Trophoblast cell (in vitro differentiated cells and primary cell): ENCODE measurements at regions not wholly inside any gene's neighbourhood (a gene's known extent, or its start where the extent isn't known, plus 50 kb on each side); places are given as distances from the start of the nearest gene placed in this dataset.

Source experiments
- DNase-seq, 2 donors: peaks; one replicate each; pipeline ENCODE4 v3.0.0-alpha.2; 2016
- H2AFZ ChIP-seq: 2 replicates; pipeline ENCODE4 v1.6.1; 2013; ENCODE audit warnings: low read length, moderate library complexity, mild to moderate bottlenecking; ENCODE audit not compliant: insufficient read depth, poor library complexity
- H2AK5ac ChIP-seq: 2 replicates; pipeline ENCODE4 v1.6.1; 2013; ENCODE audit warnings: mild to moderate bottlenecking, low read length
- H2BK120ac ChIP-seq: 2 replicates; pipeline ENCODE4 v1.6.1; 2013; ENCODE audit warnings: low read length, mild to moderate bottlenecking, moderate library complexity; ENCODE audit not compliant: insufficient read depth, poor library complexity
- H2BK12ac ChIP-seq: 2 replicates; pipeline ENCODE4 v1.6.1; 2013; ENCODE audit warnings: mild to moderate bottlenecking, low read length, moderate library complexity
- H2BK5ac ChIP-seq: 2 replicates; pipeline ENCODE4 v1.6.1; 2013; ENCODE audit warnings: low read length, low read depth, moderate library complexity, mild to moderate bottlenecking; ENCODE audit not compliant: poor library complexity
- H3K14ac ChIP-seq: 2 replicates; pipeline ENCODE4 v1.6.1; 2013; ENCODE audit warnings: mild to moderate bottlenecking, low read length
- H3K18ac ChIP-seq: 2 replicates; pipeline ENCODE4 v1.6.1; 2013; ENCODE audit warnings: mild to moderate bottlenecking, low read length
- H3K23ac ChIP-seq: 2 replicates; pipeline ENCODE4 v1.6.1; 2013; ENCODE audit warnings: low read length
- H3K27ac ChIP-seq: 2 replicates; pipeline ENCODE4 v1.5.1; 2013; ENCODE audit warnings: low read depth, mild to moderate bottlenecking, inconsistent platforms, low read length, moderate library complexity
- H3K27me3 ChIP-seq: 2 replicates; pipeline ENCODE4 v1.6.1; 2013; ENCODE audit warnings: inconsistent platforms, mild to moderate bottlenecking, low read length, moderate library complexity; ENCODE audit not compliant: insufficient read depth
- H3K36me3 ChIP-seq, 2 experiments: 1 replicate in 1 of 2; 2 replicates in 1 of 2; pipeline ENCODE4 v1.6.1; 2013; ENCODE audit warnings: low read length in 2 of 2, mild to moderate bottlenecking in 2 of 2, moderate library complexity in 1 of 2; ENCODE audit not compliant: insufficient read depth in 2 of 2, control insufficient read depth in 1 of 2
- H3K4ac ChIP-seq: 2 replicates; pipeline ENCODE4 v1.6.1; 2013; ENCODE audit warnings: low read depth, mild to moderate bottlenecking, low read length, moderate library complexity
- H3K4me1 ChIP-seq, 2 experiments: 1 replicate in 1 of 2; 2 replicates in 1 of 2; pipeline ENCODE4 v1.6.1; 2013; ENCODE audit warnings: low read length in 2 of 2, mild to moderate bottlenecking in 2 of 2, moderate library complexity in 1 of 2; ENCODE audit not compliant: insufficient read depth in 2 of 2, control insufficient read depth in 1 of 2
- H3K4me2 ChIP-seq: 2 replicates; pipeline ENCODE4 v1.6.1; 2013; ENCODE audit warnings: inconsistent platforms, mild to moderate bottlenecking, low read length, moderate library complexity
- H3K4me3 ChIP-seq: 2 replicates; pipeline ENCODE4 v1.5.1; 2013; ENCODE audit warnings: mild to moderate bottlenecking, low read depth, low read length, inconsistent platforms
- H3K79me1 ChIP-seq: one replicate; pipeline ENCODE4 v1.6.1; 2013; ENCODE audit warnings: low read length
- H3K79me2 ChIP-seq: 2 replicates; pipeline ENCODE4 v1.6.1; 2013; ENCODE audit warnings: low read length, mild to moderate bottlenecking; ENCODE audit not compliant: control insufficient read depth, insufficient read depth, poor library complexity
- H3K9ac ChIP-seq: 2 replicates; pipeline ENCODE4 v1.6.1; 2013; ENCODE audit warnings: mild to moderate bottlenecking, low read length
- H3K9me3 ChIP-seq: 2 replicates; pipeline ENCODE4 v1.6.1; 2013; ENCODE audit warnings: low read depth, mild to moderate bottlenecking, control low read depth, inconsistent platforms, low read length; ENCODE audit not compliant: insufficient read depth
- H4K12ac ChIP-seq: 2 replicates; pipeline ENCODE4 v1.6.1; 2013; ENCODE audit warnings: low read depth, mild to moderate bottlenecking, low read length, moderate library complexity
- H4K8ac ChIP-seq: 2 replicates; pipeline ENCODE4 v1.6.1; 2013; ENCODE audit warnings: low read depth, mild to moderate bottlenecking, low read length, moderate library complexity
- H4K91ac ChIP-seq: one replicate; pipeline ENCODE4 v1.6.1; 2013; ENCODE audit warnings: low read depth, mild to moderate bottlenecking, low read length, moderate library complexity
- WGBS: extraction: QIAGEN DNeasy Blood & Tissue Kit; methylation state at CpG from one replicate; pipeline ENCODE4 v1.1.7; 2013; ENCODE audit warnings: missing lambda C conversion rate; ENCODE audit not compliant: insufficient read length, insufficient coverage; ENCODE audit errors: extremely low coverage; 5-methylcytosine and 5-hydroxymethylcytosine counted together

- Histone ChIP-seq H2BK5ac (no peak overlapping the region), H3K4me2 (no peak overlapping the region), H3K27ac (no peak overlapping the region), H2BK120ac (no peak overlapping the region), H3K79me1 (no peaks in the 10 kb centered on the region), H3K27me3 (no peaks in the 10 kb centered on the region), H2BK12ac (no peak overlapping the region), H3K9me3 (no peaks in the 10 kb centered on the region), H3K79me2 (no peaks in the 10 kb centered on the region), H3K36me3 (no peaks in the 10 kb centered on the region), H3K4ac (no peak overlapping the region), H3K4me3 (no peak overlapping the region), H2AK5ac (no peak overlapping the region), H4K91ac (no peak overlapping the region), H4K8ac (no peak overlapping the region), H3K9ac (no peak overlapping the region), H3K18ac (no peak overlapping the region), H2AFZ (no peak overlapping the region), H3K14ac (no peak overlapping the region), H3K4me1 (peaks cover 10% of the 10 kb centered on the region in 2 experiments), H3K23ac (no peak overlapping the region), H4K12ac (no peak overlapping the region)
- no peak for DNase-seq
- WGBS: no CpG with 5 or more reads among the region's 10 CpGs
Observed at GRCh38 chr2:42958741-42959233, 166.4 kb upstream of the HAAO start.

GRCh38 chr2:42957861-42958301 lies 165.5 kb upstream of the HAAO start:
- H3K23ac ChIP-seq: no peak overlapping the region
- peaks cover 10% of the 10 kb centered on the region in 2 experiments for H3K4me1 ChIP-seq
- WGBS: no CpG with 5 or more reads among the region's 5 CpGs
- H3K14ac ChIP-seq: no peak overlapping the region
- H3K27ac ChIP-seq: no peak overlapping the region
- no peak for DNase-seq
- H3K79me1 ChIP-seq: no peaks in the 10 kb centered on the region
- H3K4me3 ChIP-seq: no peak overlapping the region
- no peaks in the 10 kb centered on the region for H3K36me3 ChIP-seq
- no peak overlapping the region for H2AK5ac ChIP-seq
- no peak overlapping the region for H2BK12ac ChIP-seq
- no peak overlapping the region for H2AFZ ChIP-seq
- no peak overlapping the region for H2BK5ac ChIP-seq
- no peak overlapping the region for H2BK120ac ChIP-seq
- no peak overlapping the region for H4K91ac ChIP-seq
- no peaks in the 10 kb centered on the region for H3K79me2 ChIP-seq
- no peaks in the 10 kb centered on the region for H3K27me3 ChIP-seq
- no peak overlapping the region for H3K4ac ChIP-seq
- no peak overlapping the region for H3K4me2 ChIP-seq
- H3K18ac ChIP-seq: no peak overlapping the region
- no peaks in the 10 kb centered on the region for H3K9me3 ChIP-seq
- no peak overlapping the region for H4K8ac ChIP-seq
- no peak overlapping the region for H3K9ac ChIP-seq
- H4K12ac ChIP-seq: no peak overlapping the region

GRCh38 chr2:42957109-42957860 lies 164.9 kb upstream of the HAAO start:
- H3K4me2 ChIP-seq: no peak overlapping the region
- H3K79me1 ChIP-seq: no peaks in the 10 kb centered on the region
- no peak overlapping the region for H2AFZ ChIP-seq
- H3K79me2 ChIP-seq: no peaks in the 10 kb centered on the region
- no peak overlapping the region for H4K91ac ChIP-seq
- no peak overlapping the region for H4K12ac ChIP-seq
- H3K4ac ChIP-seq: no peak overlapping the region
- H3K4me3 ChIP-seq: no peak overlapping the region
- no peak overlapping the region for H4K8ac ChIP-seq
- H3K27me3 ChIP-seq: no peaks in the 10 kb centered on the region
- H3K9me3 ChIP-seq: no peaks in the 10 kb centered on the region
- no peaks in the 10 kb centered on the region for H3K36me3 ChIP-seq
- H3K18ac ChIP-seq: no peak overlapping the region
- H3K23ac ChIP-seq: no peak overlapping the region
- DNase-seq: no peak
- H2BK120ac ChIP-seq: no peak overlapping the region
- H3K9ac ChIP-seq: no peak overlapping the region
- H3K14ac ChIP-seq: no peak overlapping the region
- H2BK12ac ChIP-seq: no peak overlapping the region
- no peak overlapping the region for H3K27ac ChIP-seq
- H2AK5ac ChIP-seq: no peak overlapping the region
- no peak overlapping the region for H2BK5ac ChIP-seq
- no CpG with 5 or more reads among the region's 11 CpGs for WGBS
- H3K4me1 ChIP-seq: peaks cover 10% of the 10 kb centered on the region in 2 experiments

- Histone ChIP-seq H3K4me3 (no peak overlapping the region), H3K4me2 (peak overlapping the region; percentile 7), H4K12ac (no peak overlapping the region), H2BK12ac (peak overlapping the region; percentile 38), H3K27me3 (no peaks in the 10 kb centered on the region), H2AK5ac (no peak overlapping the region), H2BK5ac (no peak overlapping the region), H3K14ac (no peak overlapping the region), H3K18ac (no peak overlapping the region), H3K36me3 (no peaks in the 10 kb centered on the region), H3K9ac (no peak overlapping the region), H3K4me1 (peaks cover 17 to 18% of the 10 kb centered on the region in 2 experiments), H3K9me3 (no peaks in the 10 kb centered on the region), H4K91ac (no peak overlapping the region), H3K79me2 (no peaks in the 10 kb centered on the region), H4K8ac (no peak overlapping the region), H3K23ac (no peak overlapping the region), H3K79me1 (peaks cover 4% of the 10 kb centered on the region), H3K4ac (no peak overlapping the region), H3K27ac (no peak overlapping the region), H2BK120ac (no peak overlapping the region), H2AFZ (no peak overlapping the region)
- no CpG with 5 or more reads among the region's 13 CpGs for WGBS
- DNase-seq: no peak
Observed at GRCh38 chr2:42954227-42954962, 162.0 kb upstream of the HAAO start.
